WTC11 (cell line): ENCODE measurements at regions not wholly inside any gene's neighbourhood (a gene's known extent, or its start where the extent isn't known, plus 50 kb on each side); places are given as distances from the start of the nearest gene placed in this dataset.

Experiments
- ATAC-seq: fragments of 200-7000 bp; cut with Tn5 transposase; 2 replicates; pipeline ENCODE4 v1.10.0; 2021; ENCODE audit warnings: mild to moderate bottlenecking, moderate library complexity
- CTCF ChIA-PET: fragments of 300-600 bp; sonication (Branson Sonifier 250); formaldehyde crosslinking; loops from one replicate; lab custom pipeline; 2021; ENCODE audit warnings: antibody characterized with exemption; lab: Charles Lee
- POLR2A ChIA-PET: fragments of 350-600 bp; sonication (Branson Sonifier 250); formaldehyde crosslinking; loops from one replicate; lab custom pipeline; 2021; ENCODE audit warnings: antibody characterized with exemption; lab: Charles Lee
- DNase-seq: peaks from one replicate; pipeline ENCODE4 v3.0.0; 2021; ENCODE audit warnings: low spot score
- H3K27ac Mint-ChIP-seq: 2 replicates; pipeline ENCODE4 v1.8.0; 2021; ENCODE audit warnings: mixed read lengths
- H3K27me3 Mint-ChIP-seq: 2 replicates; pipeline ENCODE4 v1.8.0; 2021; ENCODE audit warnings: low read depth, mild to moderate bottlenecking, moderate library complexity, mixed read lengths
- H3K36me3 Mint-ChIP-seq: 2 replicates; pipeline ENCODE4 v1.8.0; 2021; ENCODE audit warnings: mixed read lengths
- H3K4me1 Mint-ChIP-seq: 2 replicates; pipeline ENCODE4 v1.8.0; 2022; ENCODE audit warnings: mixed read lengths
- H3K4me3 Mint-ChIP-seq: 2 replicates; pipeline ENCODE4 v1.8.0; 2021; ENCODE audit warnings: mild to moderate bottlenecking, moderate library complexity, mixed read lengths
- H3K9me3 Mint-ChIP-seq: 2 replicates; pipeline ENCODE4 v1.8.0; 2021; ENCODE audit warnings: mixed read lengths
- ARID4B ChIP-seq: sonication (generic); formaldehyde crosslinking; IDR thresholded peaks from 2 replicates; pipeline ENCODE4 v1.8.0; 2023; ENCODE audit warnings: missing genetic modification reagents, mild to moderate bottlenecking, borderline replicate concordance
- CTCF ChIP-seq: fragments of 200-600 bp; IDR thresholded peaks from 2 replicates; pipeline ENCODE4 v1.8.0; 2022; ENCODE audit warnings: antibody characterized with exemption
- E2F1 ChIP-seq: sonication (generic); formaldehyde crosslinking; IDR thresholded peaks from 2 replicates; pipeline ENCODE4 v1.8.0; 2022; ENCODE audit warnings: mild to moderate bottlenecking, missing genetic modification reagents
- ELF4 ChIP-seq: sonication (generic); formaldehyde crosslinking; IDR thresholded peaks from 2 replicates; pipeline ENCODE4 v1.8.1; 2022; ENCODE audit warnings: low read depth, mild to moderate bottlenecking, moderate library complexity, missing genetic modification reagents
- ESRRA ChIP-seq: sonication (generic); formaldehyde crosslinking; IDR thresholded peaks from 2 replicates; pipeline ENCODE4 v1.8.1; 2022; ENCODE audit warnings: mild to moderate bottlenecking, missing genetic modification reagents, borderline replicate concordance
- ETV6 ChIP-seq: sonication (generic); formaldehyde crosslinking; IDR thresholded peaks from 2 replicates; pipeline ENCODE4 v1.8.1; 2022; ENCODE audit warnings: mild to moderate bottlenecking, missing genetic modification reagents
- NFATC4 ChIP-seq: fragments of 250-450 bp; sonication (Bioruptor Pico); IDR thresholded peaks from 2 replicates; pipeline ENCODE4 v1.9.0; 2021; ENCODE audit warnings: mild to moderate bottlenecking
- OVOL2 ChIP-seq: fragments of 250-450 bp; sonication (Bioruptor Pico); IDR thresholded peaks from 2 replicates; pipeline ENCODE4 v1.9.0; 2021; ENCODE audit warnings: mild to moderate bottlenecking, borderline replicate concordance
- PRRX2 ChIP-seq: fragments of 250-450 bp; sonication (Bioruptor Pico); IDR thresholded peaks from 2 replicates; pipeline ENCODE4 v1.8.0; 2021; ENCODE audit warnings: mild to moderate bottlenecking
- SP1 ChIP-seq: sonication (generic); formaldehyde crosslinking; conservative IDR thresholded peaks from 2 replicates; pipeline ENCODE4 v1.8.1; 2022; ENCODE audit warnings: missing genetic modification reagents
- ZNF121 ChIP-seq: sonication (generic); formaldehyde crosslinking; IDR thresholded peaks from 2 replicates; pipeline ENCODE4 v1.8.0; 2023; ENCODE audit warnings: missing genetic modification reagents
- ZNF263 ChIP-seq: sonication (generic); formaldehyde crosslinking; IDR thresholded peaks from 2 replicates; pipeline ENCODE4 v1.8.1; 2022; ENCODE audit warnings: low read depth, mild to moderate bottlenecking, moderate library complexity, missing genetic modification reagents
- ZNF317 ChIP-seq: sonication (generic); formaldehyde crosslinking; IDR thresholded peaks from 2 replicates; pipeline ENCODE4 v1.8.1; 2023; ENCODE audit warnings: low read depth, mild to moderate bottlenecking, moderate library complexity, missing genetic modification reagents, borderline replicate concordance
- ZNF396 ChIP-seq: fragments of 250-450 bp; sonication (Bioruptor Pico); IDR thresholded peaks from 2 replicates; pipeline ENCODE4 v1.8.0; 2021; ENCODE audit warnings: mild to moderate bottlenecking, moderate library complexity, borderline replicate concordance
- ZNF532 ChIP-seq: fragments of 250-450 bp; sonication (Bioruptor Pico); IDR thresholded peaks from 2 replicates; pipeline ENCODE4 v1.9.0; 2021; ENCODE audit warnings: mild to moderate bottlenecking, borderline replicate concordance
- ZNF671 ChIP-seq: fragments of 250-450 bp; sonication (Bioruptor Pico); IDR thresholded peaks from 2 replicates; pipeline ENCODE4 v1.8.0; 2021; ENCODE audit warnings: mild to moderate bottlenecking
- TF ChIP-seq, protein P1 (sequence below): fragments of 250-450 bp; sonication (Bioruptor Pico); IDR thresholded peaks from 2 replicates; pipeline ENCODE4 v1.9.0; 2021; ENCODE audit warnings: mild to moderate bottlenecking
- TF ChIP-seq, protein P2 (sequence below): fragments of 250-450 bp; sonication (Bioruptor Pico); IDR thresholded peaks from 2 replicates; pipeline ENCODE4 v1.8.0; 2021; ENCODE audit warnings: mild to moderate bottlenecking

- H3K9me3 Mint-ChIP-seq, result peaks cover 28% of the 10 kb centered on the region
- CTCF ChIA-PET, result no interaction called here
- peaks cover 3% of the 10 kb centered on the region; the same call in 1 of the 2 replicates for H3K27me3 Mint-ChIP-seq
- peaks cover 35% of the 10 kb centered on the region for H3K36me3 Mint-ChIP-seq
- TF ChIP-seq ESRRA (CRISPR knock-in tag), result no peak
- no peak for TF ChIP-seq ZNF532 (CRISPR knock-in tag)
- TF ChIP-seq SP1 (CRISPR knock-in tag), result no peak
- TF ChIP-seq NFATC4 (CRISPR knock-in tag), result no peak
- TF ChIP-seq, all 79 proteins: peak for 0
- POLR2A ChIA-PET, result no interaction called here
- peak overlapping the region; percentile 96 for H3K27ac Mint-ChIP-seq
- ATAC-seq (no peak), DNase-seq (no peak)
- no peak overlapping the region for H3K4me3 Mint-ChIP-seq
- H3K4me1 Mint-ChIP-seq, result peaks cover 73% of the 10 kb centered on the region
These were observed 71.8 kb upstream of the SAMSN1 start for GRCh38 chr21:14617871-14618270.

GRCh38 chr21:14617040-14617393, 70.9 kb upstream of the SAMSN1 start:
- DNase-seq, result no peak
- H3K9me3 Mint-ChIP-seq, result peaks cover 19% of the 10 kb centered on the region

More at GRCh38 chr21:14617040-14617393, 70.9 kb upstream of the SAMSN1 start:
- peaks cover 80% of the 10 kb centered on the region for H3K4me1 Mint-ChIP-seq
- TF ChIP-seq CTCF, result no peak
- TF ChIP-seq ZNF263 (CRISPR knock-in tag), result no peak
- TF ChIP-seq ARID4B (CRISPR knock-in tag), result no peak
- TF ChIP-seq ELF4 (CRISPR knock-in tag), result no peak
- no peak for TF ChIP-seq ETV6 (CRISPR knock-in tag)
- no peak for TF ChIP-seq ZNF396 (CRISPR knock-in tag)
- no peak for TF ChIP-seq ZNF317 (CRISPR knock-in tag)
- no peak for TF ChIP-seq ZNF671 (CRISPR knock-in tag)
- no peak for TF ChIP-seq ZNF121 (CRISPR knock-in tag)
- TF ChIP-seq, protein P1, sequence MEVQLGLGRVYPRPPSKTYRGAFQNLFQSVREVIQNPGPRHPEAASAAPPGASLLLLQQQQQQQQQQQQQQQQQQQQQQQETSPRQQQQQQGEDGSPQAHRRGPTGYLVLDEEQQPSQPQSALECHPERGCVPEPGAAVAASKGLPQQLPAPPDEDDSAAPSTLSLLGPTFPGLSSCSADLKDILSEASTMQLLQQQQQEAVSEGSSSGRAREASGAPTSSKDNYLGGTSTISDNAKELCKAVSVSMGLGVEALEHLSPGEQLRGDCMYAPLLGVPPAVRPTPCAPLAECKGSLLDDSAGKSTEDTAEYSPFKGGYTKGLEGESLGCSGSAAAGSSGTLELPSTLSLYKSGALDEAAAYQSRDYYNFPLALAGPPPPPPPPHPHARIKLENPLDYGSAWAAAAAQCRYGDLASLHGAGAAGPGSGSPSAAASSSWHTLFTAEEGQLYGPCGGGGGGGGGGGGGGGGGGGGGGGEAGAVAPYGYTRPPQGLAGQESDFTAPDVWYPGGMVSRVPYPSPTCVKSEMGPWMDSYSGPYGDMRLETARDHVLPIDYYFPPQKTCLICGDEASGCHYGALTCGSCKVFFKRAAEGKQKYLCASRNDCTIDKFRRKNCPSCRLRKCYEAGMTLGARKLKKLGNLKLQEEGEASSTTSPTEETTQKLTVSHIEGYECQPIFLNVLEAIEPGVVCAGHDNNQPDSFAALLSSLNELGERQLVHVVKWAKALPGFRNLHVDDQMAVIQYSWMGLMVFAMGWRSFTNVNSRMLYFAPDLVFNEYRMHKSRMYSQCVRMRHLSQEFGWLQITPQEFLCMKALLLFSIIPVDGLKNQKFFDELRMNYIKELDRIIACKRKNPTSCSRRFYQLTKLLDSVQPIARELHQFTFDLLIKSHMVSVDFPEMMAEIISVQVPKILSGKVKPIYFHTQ (CRISPR knock-in tag), result no peak
- TF ChIP-seq, protein P2, sequence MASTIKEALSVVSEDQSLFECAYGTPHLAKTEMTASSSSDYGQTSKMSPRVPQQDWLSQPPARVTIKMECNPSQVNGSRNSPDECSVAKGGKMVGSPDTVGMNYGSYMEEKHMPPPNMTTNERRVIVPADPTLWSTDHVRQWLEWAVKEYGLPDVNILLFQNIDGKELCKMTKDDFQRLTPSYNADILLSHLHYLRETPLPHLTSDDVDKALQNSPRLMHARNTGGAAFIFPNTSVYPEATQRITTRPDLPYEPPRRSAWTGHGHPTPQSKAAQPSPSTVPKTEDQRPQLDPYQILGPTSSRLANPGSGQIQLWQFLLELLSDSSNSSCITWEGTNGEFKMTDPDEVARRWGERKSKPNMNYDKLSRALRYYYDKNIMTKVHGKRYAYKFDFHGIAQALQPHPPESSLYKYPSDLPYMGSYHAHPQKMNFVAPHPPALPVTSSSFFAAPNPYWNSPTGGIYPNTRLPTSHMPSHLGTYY, result no peak
- TF ChIP-seq PRRX2 (CRISPR knock-in tag), result no peak
- no peak for TF ChIP-seq OVOL2 (CRISPR knock-in tag)
- TF ChIP-seq E2F1 (CRISPR knock-in tag), result no peak
- ATAC-seq, result peak; percentile 68
- no peaks in the 10 kb centered on the region for H3K27me3 Mint-ChIP-seq
- H3K4me3 Mint-ChIP-seq, result peak overlapping the region; percentile 49
- H3K36me3 Mint-ChIP-seq, result peaks cover 26% of the 10 kb centered on the region
- peak overlapping the region; percentile 96 for H3K27ac Mint-ChIP-seq
- ChIA-PET POLR2A (no interaction called here), CTCF (no interaction called here)
